ENCODE measurements at regions not wholly inside any gene's neighbourhood (a gene's known extent, or its start where the extent isn't known, plus 50 kb on each side); places are given as distances from the start of the nearest gene placed in this dataset.

DNA sequence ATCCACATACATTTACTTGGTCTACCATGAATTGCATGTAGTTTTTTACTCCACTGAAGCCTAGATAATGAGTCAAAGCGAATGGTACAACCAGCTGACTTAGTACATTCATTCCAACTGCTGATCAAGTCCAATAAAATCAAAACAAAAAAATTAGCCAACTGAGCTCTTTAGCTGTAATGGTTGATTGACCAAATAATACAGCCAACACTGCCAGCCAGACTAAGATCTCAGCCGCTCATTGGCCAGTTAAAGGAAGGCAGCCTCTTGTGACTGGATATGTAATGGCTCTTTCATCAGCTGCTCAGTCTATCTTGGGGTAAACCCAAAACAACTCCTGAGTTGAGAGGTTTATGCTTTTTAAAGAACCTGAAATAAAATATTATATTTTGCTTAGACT is 204.3 kb upstream of the RSPO3 start:
- TF ChIP-seq, protein P1, sequence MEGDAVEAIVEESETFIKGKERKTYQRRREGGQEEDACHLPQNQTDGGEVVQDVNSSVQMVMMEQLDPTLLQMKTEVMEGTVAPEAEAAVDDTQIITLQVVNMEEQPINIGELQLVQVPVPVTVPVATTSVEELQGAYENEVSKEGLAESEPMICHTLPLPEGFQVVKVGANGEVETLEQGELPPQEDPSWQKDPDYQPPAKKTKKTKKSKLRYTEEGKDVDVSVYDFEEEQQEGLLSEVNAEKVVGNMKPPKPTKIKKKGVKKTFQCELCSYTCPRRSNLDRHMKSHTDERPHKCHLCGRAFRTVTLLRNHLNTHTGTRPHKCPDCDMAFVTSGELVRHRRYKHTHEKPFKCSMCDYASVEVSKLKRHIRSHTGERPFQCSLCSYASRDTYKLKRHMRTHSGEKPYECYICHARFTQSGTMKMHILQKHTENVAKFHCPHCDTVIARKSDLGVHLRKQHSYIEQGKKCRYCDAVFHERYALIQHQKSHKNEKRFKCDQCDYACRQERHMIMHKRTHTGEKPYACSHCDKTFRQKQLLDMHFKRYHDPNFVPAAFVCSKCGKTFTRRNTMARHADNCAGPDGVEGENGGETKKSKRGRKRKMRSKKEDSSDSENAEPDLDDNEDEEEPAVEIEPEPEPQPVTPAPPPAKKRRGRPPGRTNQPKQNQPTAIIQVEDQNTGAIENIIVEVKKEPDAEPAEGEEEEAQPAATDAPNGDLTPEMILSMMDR (IDR thresholded peaks at IDR 0.05; ENCODE audit: low read depth, low read length) = no peak
- TF ChIP-seq, protein P2, sequence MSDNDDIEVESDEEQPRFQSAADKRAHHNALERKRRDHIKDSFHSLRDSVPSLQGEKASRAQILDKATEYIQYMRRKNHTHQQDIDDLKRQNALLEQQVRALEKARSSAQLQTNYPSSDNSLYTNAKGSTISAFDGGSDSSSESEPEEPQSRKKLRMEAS (IDR thresholded peaks at IDR 0.05; ENCODE audit: low read depth, low read length) = no peak
- no peak for TF ChIP-seq POLR2A (IDR thresholded peaks at IDR 0.05; ENCODE audit: extremely low read depth, insufficient read length)
- no peak for TF ChIP-seq MYC (IDR thresholded peaks at IDR 0.05; ENCODE audit: low read depth, low read length)

Measured in NB4 (cell line).